Neural progenitor cell (in vitro differentiated cells): ENCODE measurements at regions not wholly inside any gene's neighbourhood (a gene's known extent, or its start where the extent isn't known, plus 50 kb on each side); places are given as distances from the start of the nearest gene placed in this dataset.

ENCODE experiments used
- EZH2 ChIP-seq: fragments of 200-600 bp; sonication (generic); IDR thresholded peaks from 2 replicates; pipeline ENCODE4 v1.6.1; 2017; ENCODE audit warnings: antibody characterized with exemption, mild to moderate bottlenecking, moderate library complexity
- TF ChIP-seq, protein P1 (sequence below): fragments of 200-600 bp; sonication (generic); IDR thresholded peaks from 2 replicates; pipeline ENCODE4 v1.5.1; 2017; ENCODE audit warnings: antibody characterized with exemption, mild to moderate bottlenecking

DNA sequence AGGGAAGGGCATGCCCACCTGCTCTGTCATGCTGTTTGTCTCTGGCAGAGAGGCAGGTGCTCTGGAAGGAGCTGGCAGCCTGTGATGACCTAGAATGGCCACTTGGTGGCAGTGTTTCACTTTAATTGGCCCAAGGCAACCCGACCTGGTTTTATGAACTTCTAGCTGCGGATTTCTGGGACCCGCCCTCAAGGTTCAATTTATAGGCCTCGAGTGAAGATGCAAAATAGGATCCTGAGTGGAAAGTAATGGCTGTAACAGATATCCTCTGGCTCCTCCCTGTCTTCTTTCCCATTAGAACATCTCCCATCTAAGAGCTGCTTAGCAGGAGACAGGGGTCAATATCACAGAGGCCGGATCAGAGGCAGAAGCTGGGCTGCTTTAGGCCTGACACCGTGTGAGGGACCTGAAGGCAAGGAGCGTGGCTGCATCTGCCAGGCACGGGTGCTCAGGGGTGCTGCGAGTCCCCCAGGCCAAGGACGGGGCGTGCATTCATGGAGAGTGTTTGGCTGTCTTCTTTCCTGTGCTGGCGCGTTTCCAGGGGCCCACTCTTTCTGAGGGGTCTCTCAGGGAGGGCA, 56.7 kb upstream of the SLC28A3 start:
- TF ChIP-seq, protein P1, sequence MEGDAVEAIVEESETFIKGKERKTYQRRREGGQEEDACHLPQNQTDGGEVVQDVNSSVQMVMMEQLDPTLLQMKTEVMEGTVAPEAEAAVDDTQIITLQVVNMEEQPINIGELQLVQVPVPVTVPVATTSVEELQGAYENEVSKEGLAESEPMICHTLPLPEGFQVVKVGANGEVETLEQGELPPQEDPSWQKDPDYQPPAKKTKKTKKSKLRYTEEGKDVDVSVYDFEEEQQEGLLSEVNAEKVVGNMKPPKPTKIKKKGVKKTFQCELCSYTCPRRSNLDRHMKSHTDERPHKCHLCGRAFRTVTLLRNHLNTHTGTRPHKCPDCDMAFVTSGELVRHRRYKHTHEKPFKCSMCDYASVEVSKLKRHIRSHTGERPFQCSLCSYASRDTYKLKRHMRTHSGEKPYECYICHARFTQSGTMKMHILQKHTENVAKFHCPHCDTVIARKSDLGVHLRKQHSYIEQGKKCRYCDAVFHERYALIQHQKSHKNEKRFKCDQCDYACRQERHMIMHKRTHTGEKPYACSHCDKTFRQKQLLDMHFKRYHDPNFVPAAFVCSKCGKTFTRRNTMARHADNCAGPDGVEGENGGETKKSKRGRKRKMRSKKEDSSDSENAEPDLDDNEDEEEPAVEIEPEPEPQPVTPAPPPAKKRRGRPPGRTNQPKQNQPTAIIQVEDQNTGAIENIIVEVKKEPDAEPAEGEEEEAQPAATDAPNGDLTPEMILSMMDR, result peak; percentile 88
- TF ChIP-seq EZH2, result no peak
